Activated CD8-positive, alpha-beta memory T cell treated with anti-CD3 and anti-CD28 coated beads, Interleukin-2, amount 10 ng/mL, durations not matched to agents 7 days and 5 days (primary cell): ENCODE measurements at regions not wholly inside any gene's neighbourhood (a gene's known extent, or its start where the extent isn't known, plus 50 kb on each side); places are given as distances from the start of the nearest gene placed in this dataset.

Source experiments
- ATAC-seq: fragments of 150-1000 bp; cut with Tn5 transposase; one replicate; pipeline ENCODE4 v1.10.0; 2021; ENCODE audit warnings: moderate library complexity
- CTCF ChIA-PET: fragments of 350-600 bp; sonication (Branson Sonifier 250); formaldehyde crosslinking; loops from one replicate; lab custom pipeline; 2021; ENCODE audit warnings: antibody characterized with exemption; lab: Charles Lee
- DNase-seq: peaks from one replicate; pipeline ENCODE4 v3.0.0-alpha.2; 2020
- H3K27ac Mint-ChIP-seq: one replicate; pipeline ENCODE4 v1.8.0; 2021; ENCODE audit warnings: mild to moderate bottlenecking, mixed read lengths
- H3K27me3 Mint-ChIP-seq: one replicate; pipeline ENCODE4 v1.8.0; 2021; ENCODE audit warnings: mixed read lengths
- H3K36me3 Mint-ChIP-seq: one replicate; pipeline ENCODE4 v1.8.0; 2021; ENCODE audit warnings: mild to moderate bottlenecking, mixed read lengths
- H3K4me1 Mint-ChIP-seq: one replicate; pipeline ENCODE4 v1.8.0; 2021; ENCODE audit warnings: mixed read lengths
- H3K4me3 Mint-ChIP-seq: one replicate; pipeline ENCODE4 v1.8.0; 2021; ENCODE audit warnings: mild to moderate bottlenecking, moderate library complexity, mixed read lengths
- H3K9me3 Mint-ChIP-seq: one replicate; pipeline ENCODE4 v1.8.0; 2022; ENCODE audit warnings: low read depth, mixed read lengths

GRCh38 chr5:158320178-158320674 is 461.3 kb upstream of the CLINT1 start:
- Mint-ChIP-seq H3K27ac (no peak overlapping the region), H3K36me3 (no peaks in the 10 kb centered on the region), H3K27me3 (no peaks in the 10 kb centered on the region), H3K9me3 (no peaks in the 10 kb centered on the region), H3K4me1 (no peaks in the 10 kb centered on the region), H3K4me3 (no peak overlapping the region)
- CTCF ChIA-PET, result interaction anchor here (0.6 kb wide), 1 partner anchor 1385 kb away, joined by 3 read pairs; no protein-coding TSS in a partner anchor
- DNase-seq (no peak), ATAC-seq (no peak)

GRCh38 chr5:158317507-158317906 is 458.6 kb upstream of the CLINT1 start:
- no peak overlapping the region for H3K4me3 Mint-ChIP-seq
- CTCF ChIA-PET, result no interaction called here
- ATAC-seq (no peak), DNase-seq (no peak)
- H3K4me1 Mint-ChIP-seq, result no peaks in the 10 kb centered on the region
- H3K36me3 Mint-ChIP-seq, result no peaks in the 10 kb centered on the region
- H3K27ac Mint-ChIP-seq, result no peak overlapping the region
- H3K27me3 Mint-ChIP-seq, result no peaks in the 10 kb centered on the region
- no peaks in the 10 kb centered on the region for H3K9me3 Mint-ChIP-seq

- H3K27me3 Mint-ChIP-seq, result no peaks in the 10 kb centered on the region
- CTCF ChIA-PET, result no interaction called here
- no peak for ATAC-seq
- H3K4me3 Mint-ChIP-seq, result no peak overlapping the region
- no peaks in the 10 kb centered on the region for H3K36me3 Mint-ChIP-seq
- no peaks in the 10 kb centered on the region for H3K9me3 Mint-ChIP-seq
- no peaks in the 10 kb centered on the region for H3K4me1 Mint-ChIP-seq
- no peak for DNase-seq
- no peak overlapping the region for H3K27ac Mint-ChIP-seq
These were observed 455.0 kb upstream of the CLINT1 start for GRCh38 chr5:158313733-158314464.

GRCh38 chr5:158313027-158313732 is 454.2 kb upstream of the CLINT1 start:
- H3K27me3 Mint-ChIP-seq, result no peaks in the 10 kb centered on the region
- CTCF ChIA-PET, result no interaction called here
- H3K27ac Mint-ChIP-seq, result no peak overlapping the region
- H3K9me3 Mint-ChIP-seq, result no peaks in the 10 kb centered on the region
- no peaks in the 10 kb centered on the region for H3K4me1 Mint-ChIP-seq
- ATAC-seq (no peak), DNase-seq (no peak)
- H3K36me3 Mint-ChIP-seq, result no peaks in the 10 kb centered on the region
- H3K4me3 Mint-ChIP-seq, result no peak overlapping the region

GRCh38 chr5:158309088-158309807 is 450.3 kb upstream of the CLINT1 start:
- CTCF ChIA-PET, result no interaction called here

GRCh38 chr5:158308429-158309025 is 449.6 kb upstream of the CLINT1 start:
- Mint-ChIP-seq H3K27ac (no peak overlapping the region), H3K36me3 (no peaks in the 10 kb centered on the region), H3K9me3 (no peaks in the 10 kb centered on the region), H3K27me3 (no peaks in the 10 kb centered on the region), H3K4me3 (no peak overlapping the region), H3K4me1 (no peaks in the 10 kb centered on the region)
- no peak for ATAC-seq
- DNase-seq, result no peak
- CTCF ChIA-PET, result no interaction called here

More at GRCh38 chr5:158309088-158309807, 450.3 kb upstream of the CLINT1 start:
- H3K36me3 Mint-ChIP-seq, result no peaks in the 10 kb centered on the region
- no peaks in the 10 kb centered on the region for H3K27me3 Mint-ChIP-seq
- H3K4me3 Mint-ChIP-seq, result no peak overlapping the region
- DNase-seq (no peak), ATAC-seq (no peak)
- H3K27ac Mint-ChIP-seq, result no peak overlapping the region
- no peaks in the 10 kb centered on the region for H3K4me1 Mint-ChIP-seq
- no peaks in the 10 kb centered on the region for H3K9me3 Mint-ChIP-seq

- no peaks in the 10 kb centered on the region for H3K36me3 Mint-ChIP-seq
- CTCF ChIA-PET, result interaction anchor here (0.7 kb wide), 1 partner anchor 691 kb away, joined by 4 read pairs; no protein-coding TSS in a partner anchor
- no peaks in the 10 kb centered on the region for H3K27me3 Mint-ChIP-seq
- no peaks in the 10 kb centered on the region for H3K4me1 Mint-ChIP-seq
- ATAC-seq, result no peak
- H3K9me3 Mint-ChIP-seq, result no peaks in the 10 kb centered on the region
- DNase-seq, result no peak
- H3K27ac Mint-ChIP-seq, result no peak overlapping the region
- no peak overlapping the region for H3K4me3 Mint-ChIP-seq
These were observed 446.9 kb upstream of the CLINT1 start for GRCh38 chr5:158305861-158306260.

GRCh38 chr5:158304607-158305006 is 445.7 kb upstream of the CLINT1 start:
- no peak for DNase-seq
- H3K4me1 Mint-ChIP-seq, result no peaks in the 10 kb centered on the region
- ATAC-seq, result no peak
- no peaks in the 10 kb centered on the region for H3K9me3 Mint-ChIP-seq
- no peak overlapping the region for H3K27ac Mint-ChIP-seq
- H3K36me3 Mint-ChIP-seq, result no peaks in the 10 kb centered on the region
- H3K4me3 Mint-ChIP-seq, result no peak overlapping the region
- H3K27me3 Mint-ChIP-seq, result no peaks in the 10 kb centered on the region
- CTCF ChIA-PET, result no interaction called here

GRCh38 chr5:158303883-158304282 is 444.9 kb upstream of the CLINT1 start:
- ATAC-seq (no peak), DNase-seq (no peak)
- H3K27ac Mint-ChIP-seq, result no peak overlapping the region
- H3K4me3 Mint-ChIP-seq, result no peak overlapping the region
- CTCF ChIA-PET, result no interaction called here
- no peaks in the 10 kb centered on the region for H3K36me3 Mint-ChIP-seq
- no peaks in the 10 kb centered on the region for H3K9me3 Mint-ChIP-seq
- H3K4me1 Mint-ChIP-seq, result no peaks in the 10 kb centered on the region
- no peaks in the 10 kb centered on the region for H3K27me3 Mint-ChIP-seq

GRCh38 chr5:158303275-158303674 is 444.3 kb upstream of the CLINT1 start:
- no peaks in the 10 kb centered on the region for H3K36me3 Mint-ChIP-seq

GRCh38 chr5:158302029-158302428 is 443.1 kb upstream of the CLINT1 start:
- ATAC-seq (no peak), DNase-seq (no peak)
- peaks cover 1% of the 10 kb centered on the region for H3K9me3 Mint-ChIP-seq
- H3K4me3 Mint-ChIP-seq, result no peak overlapping the region
- no peaks in the 10 kb centered on the region for H3K4me1 Mint-ChIP-seq
- no peaks in the 10 kb centered on the region for H3K36me3 Mint-ChIP-seq
- CTCF ChIA-PET, result no interaction called here
- no peak overlapping the region for H3K27ac Mint-ChIP-seq
- H3K27me3 Mint-ChIP-seq, result no peaks in the 10 kb centered on the region

More at GRCh38 chr5:158303275-158303674, 444.3 kb upstream of the CLINT1 start:
- Mint-ChIP-seq H3K4me3 (no peak overlapping the region), H3K27ac (no peak overlapping the region), H3K4me1 (no peaks in the 10 kb centered on the region), H3K27me3 (no peaks in the 10 kb centered on the region), H3K9me3 (no peaks in the 10 kb centered on the region)
- CTCF ChIA-PET, result no interaction called here
- DNase-seq, result no peak
- no peak for ATAC-seq

- Mint-ChIP-seq H3K27me3 (no peaks in the 10 kb centered on the region), H3K27ac (no peak overlapping the region), H3K36me3 (no peaks in the 10 kb centered on the region), H3K4me3 (no peak overlapping the region), H3K4me1 (no peaks in the 10 kb centered on the region), H3K9me3 (peaks cover 3% of the 10 kb centered on the region)
- CTCF ChIA-PET, result no interaction called here
- ATAC-seq, result no peak
- DNase-seq, result no peak
These were observed 442.2 kb upstream of the CLINT1 start for GRCh38 chr5:158301186-158301585.

GRCh38 chr5:158300256-158300655 is 441.3 kb upstream of the CLINT1 start:
- no peak overlapping the region for H3K4me3 Mint-ChIP-seq
- H3K36me3 Mint-ChIP-seq, result no peaks in the 10 kb centered on the region

More at GRCh38 chr5:158300256-158300655, 441.3 kb upstream of the CLINT1 start:
- peaks cover 3% of the 10 kb centered on the region for H3K9me3 Mint-ChIP-seq
- ATAC-seq, result no peak
- CTCF ChIA-PET, result no interaction called here
- no peaks in the 10 kb centered on the region for H3K27me3 Mint-ChIP-seq
- no peaks in the 10 kb centered on the region for H3K4me1 Mint-ChIP-seq
- no peak for DNase-seq
- H3K27ac Mint-ChIP-seq, result no peak overlapping the region
